VCaP (cell line): ENCODE measurements at regions not wholly inside any gene's neighbourhood (a gene's known extent, or its start where the extent isn't known, plus 50 kb on each side); places are given as distances from the start of the nearest gene placed in this dataset.
A peak's percentile ranks its signal among the peaks of the same experiment; 100 is the strongest.

Experiments used
- H3K27ac ChIP-seq: fragments of 450-650 bp; 2 replicates; pipeline ENCODE4 v1.5.1; 2017
- CTCF ChIP-seq: fragments of 450-650 bp; conservative IDR thresholded peaks from 2 replicates; pipeline ENCODE4 v1.5.1; 2017; ENCODE audit warnings: mild to moderate bottlenecking, moderate library complexity

GRCh38 chr3:117106396-117106795 lies 396.8 kb downstream of the TUSC7 start:
- no peak for TF ChIP-seq CTCF
- H3K27ac ChIP-seq: no peak overlapping the region

- no peak for TF ChIP-seq CTCF
- H3K27ac ChIP-seq: no peak overlapping the region
These were observed 398.4 kb downstream of the TUSC7 start for GRCh38 chr3:117107946-117108345.

- no peak for TF ChIP-seq CTCF
- H3K27ac ChIP-seq: no peak overlapping the region
These were observed 399.6 kb downstream of the TUSC7 start for GRCh38 chr3:117109178-117109577.

GRCh38 chr3:117114517-117115265 lies 405.1 kb downstream of the TUSC7 start:
- H3K27ac ChIP-seq: no peak overlapping the region
- no peak for TF ChIP-seq CTCF

GRCh38 chr3:117117188-117117936 lies 407.8 kb downstream of the TUSC7 start:
- H3K27ac ChIP-seq: no peak overlapping the region

GRCh38 chr3:117118604-117119003 lies 409.0 kb downstream of the TUSC7 start:
- TF ChIP-seq CTCF: no peak
- H3K27ac ChIP-seq: no peak overlapping the region

More at GRCh38 chr3:117117188-117117936, 407.8 kb downstream of the TUSC7 start:
- no peak for TF ChIP-seq CTCF

- no peak for TF ChIP-seq CTCF
- peak overlapping the region; percentile 79; the same call in 1 of the 2 replicates for H3K27ac ChIP-seq
These were observed 410.4 kb downstream of the TUSC7 start for GRCh38 chr3:117120014-117120413.
